ENCODE measurements at regions not wholly inside any gene's neighbourhood (a gene's known extent, or its start where the extent isn't known, plus 50 kb on each side); places are given as distances from the start of the nearest gene placed in this dataset.
"Not testable (repeated sequence)": the region's sequence is repeated elsewhere in the genome, so short reads cannot be mapped to it uniquely, and the experiment has no call there.

GRCh38 chr16:17753434-17753833 is 282.7 kb upstream of the XYLT1 start:
- no peak for DNase-seq (ENCODE audit: low read depth)

GRCh38 chr16:17749706-17750105 is 278.9 kb upstream of the XYLT1 start:
- DNase-seq (ENCODE audit: low read depth) = no peak

DNA sequence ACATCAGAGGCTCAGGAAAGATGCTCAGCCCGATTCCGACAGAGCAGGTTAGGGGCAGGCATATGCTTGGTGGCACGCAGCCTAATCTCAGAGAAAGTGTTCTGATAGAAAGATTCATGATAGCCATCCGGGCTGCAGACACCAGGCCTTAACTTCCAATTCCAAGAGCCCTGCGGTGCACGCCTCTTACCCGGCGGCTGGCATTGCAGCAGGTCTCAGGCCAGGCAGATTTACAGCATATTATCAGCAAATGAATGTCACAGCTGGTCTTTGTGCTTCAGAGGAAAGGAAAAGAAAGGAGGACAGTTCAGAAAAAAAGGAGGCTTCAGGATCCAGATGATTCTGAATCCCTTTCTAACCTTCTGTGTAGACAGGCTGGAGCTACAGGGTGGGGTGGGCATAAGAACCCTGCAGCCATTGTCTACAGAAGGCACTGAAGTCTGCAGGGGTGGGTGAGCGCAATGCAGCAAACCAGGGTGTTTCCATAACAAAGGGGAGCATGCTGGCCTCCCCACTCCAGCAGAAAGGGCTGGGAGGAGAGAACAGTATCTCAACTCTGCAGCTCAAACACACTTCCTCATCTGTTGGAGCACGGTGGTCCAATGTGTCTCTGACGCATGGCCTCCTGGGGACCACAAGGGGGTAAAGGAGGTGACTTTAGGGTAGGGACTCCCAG is 277.4 kb upstream of the XYLT1 start:
- DNase-seq (ENCODE audit: low read depth) = no peak

- DNase-seq (ENCODE audit: low read depth) = no peak
Measured at GRCh38 chr16:17747081-17747756, 276.5 kb upstream of the XYLT1 start.

- no peak for DNase-seq (ENCODE audit: low read depth)
Measured at GRCh38 chr16:17744921-17745572, 274.3 kb upstream of the XYLT1 start.

GRCh38 chr16:17743578-17743977 is 272.8 kb upstream of the XYLT1 start:
- DNase-seq (ENCODE audit: low read depth) = no peak

DNA sequence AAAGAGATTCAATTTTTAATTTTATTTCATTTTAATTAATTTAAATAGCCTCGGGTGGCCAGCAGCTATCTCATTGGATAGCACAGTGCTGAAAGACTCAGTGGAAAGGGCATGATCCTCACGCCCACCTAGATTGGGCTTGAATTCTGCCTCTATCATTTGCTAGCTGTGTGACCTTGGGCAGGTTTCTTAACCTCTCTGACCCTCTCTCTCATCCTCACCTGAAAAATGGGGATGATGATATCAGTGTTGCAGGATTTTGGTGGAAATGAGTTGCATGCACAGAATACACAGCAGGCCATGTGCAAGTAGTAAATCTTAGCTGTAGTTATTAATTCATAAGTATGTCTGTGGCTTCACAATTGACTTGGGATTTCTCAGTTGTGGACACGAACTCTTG is 272.4 kb upstream of the XYLT1 start:
- DNase-seq (ENCODE audit: low read depth) = no peak

GRCh38 chr16:17735099-17735498 is 264.3 kb upstream of the XYLT1 start:
- not testable (repeated sequence) for DNase-seq (ENCODE audit: low read depth)

DNA sequence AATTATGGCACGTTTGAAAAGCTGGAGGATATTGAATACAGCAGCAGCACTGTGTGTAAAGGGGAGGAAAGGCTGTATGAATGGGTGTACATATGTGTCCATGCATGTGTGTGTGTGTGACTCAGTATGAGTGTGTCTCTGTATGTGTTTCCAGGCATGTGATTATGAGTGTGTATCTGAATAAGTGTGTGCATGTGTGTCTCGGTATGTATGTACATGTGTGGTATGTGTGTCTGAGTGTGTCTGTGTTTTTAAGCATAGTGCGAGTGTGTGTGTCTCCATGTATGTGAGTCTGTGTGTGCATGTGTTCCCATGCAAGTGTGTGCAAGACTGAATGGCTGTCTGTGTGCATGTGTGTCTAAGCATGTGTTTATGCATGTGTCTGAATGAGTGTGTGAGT is 259.1 kb upstream of the XYLT1 start:
- no peak for DNase-seq (ENCODE audit: low read depth)

- no peak for DNase-seq (ENCODE audit: low read depth)
Measured at GRCh38 chr16:17728196-17728595, 257.4 kb upstream of the XYLT1 start.

DNA sequence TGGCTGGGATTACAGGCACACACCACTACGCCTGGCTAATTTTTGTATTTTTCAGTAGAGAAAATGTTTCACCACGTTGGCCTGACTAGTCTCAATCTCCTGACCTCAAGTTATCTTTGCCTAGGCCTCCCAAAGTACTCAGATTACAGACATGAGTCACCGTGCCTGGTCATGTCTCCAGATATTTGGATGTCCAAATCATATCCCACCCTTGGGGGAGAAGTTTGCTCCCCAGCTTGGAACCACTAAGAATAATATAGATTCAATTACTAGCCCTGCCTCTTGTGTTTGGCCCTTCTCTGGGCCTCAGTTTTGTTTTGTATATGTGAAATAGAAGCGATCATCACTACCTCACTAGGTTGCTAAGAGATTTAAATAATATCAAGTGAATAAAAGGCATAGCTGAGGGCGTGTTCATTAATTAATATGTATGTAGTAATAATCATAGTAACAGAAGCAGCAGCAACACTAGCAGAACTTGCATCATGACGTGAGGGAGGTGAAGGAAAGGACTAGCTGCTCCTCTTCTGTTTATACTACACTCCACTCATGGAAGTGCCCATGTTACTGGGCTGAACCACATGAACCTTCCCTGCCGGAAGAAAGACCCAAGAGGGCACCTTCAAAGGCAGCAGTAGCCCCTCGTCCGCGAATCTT is 253.6 kb upstream of the XYLT1 start:
- DNase-seq (ENCODE audit: low read depth) = no peak

DNA sequence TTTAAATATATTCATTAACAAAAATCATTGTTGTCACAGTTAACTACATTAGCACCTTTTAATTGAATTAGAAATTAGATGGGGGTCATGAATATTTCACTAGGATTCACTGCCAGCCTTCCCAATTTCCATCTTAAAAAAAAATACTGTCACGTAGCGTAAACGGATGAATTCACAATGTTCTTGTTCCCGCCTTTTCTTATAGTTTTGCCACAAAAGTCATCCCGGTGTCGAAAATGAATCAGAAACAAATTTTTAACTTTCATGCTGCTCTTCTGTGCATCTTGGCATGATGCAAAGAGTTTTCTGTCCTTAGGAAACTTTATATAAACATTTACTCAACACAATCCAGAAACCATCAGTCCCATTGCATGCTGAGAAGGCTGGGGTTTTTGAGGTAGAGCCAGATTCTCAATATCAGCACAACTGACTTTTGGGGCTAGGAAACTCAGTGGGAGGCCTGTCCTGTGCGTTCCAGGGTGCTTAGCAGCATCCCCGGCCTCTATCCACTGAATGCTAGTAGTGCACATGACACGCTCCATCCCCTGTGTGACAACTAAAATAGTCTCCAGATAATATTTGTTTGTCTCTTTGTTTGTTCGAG is 252.9 kb upstream of the XYLT1 start:
- no peak for DNase-seq (ENCODE audit: low read depth)

DNA sequence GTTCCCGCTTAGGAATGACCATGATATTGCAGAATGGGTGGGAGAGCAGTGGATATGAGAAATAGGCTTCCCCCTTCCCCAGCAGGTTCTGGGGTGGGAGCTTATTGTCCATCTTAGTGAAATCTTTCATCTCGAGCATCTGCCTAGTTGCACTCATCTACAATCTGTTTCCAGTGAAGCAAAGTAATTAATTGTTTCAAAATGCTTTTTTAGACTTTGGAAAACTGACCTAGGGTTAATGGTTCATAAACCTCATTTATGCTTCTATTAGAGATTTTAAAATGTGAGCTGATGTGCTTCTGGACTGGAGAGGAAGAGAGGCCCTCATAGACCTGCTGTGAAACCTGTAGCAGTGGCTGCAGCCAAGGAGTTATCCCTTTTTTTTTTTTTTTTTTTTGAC is 247.7 kb upstream of the XYLT1 start:
- no peak for DNase-seq (ENCODE audit: low read depth)

GRCh38 chr16:17705847-17706246 is 235.1 kb upstream of the XYLT1 start:
- no peak for DNase-seq (ENCODE audit: low read depth)

DNA sequence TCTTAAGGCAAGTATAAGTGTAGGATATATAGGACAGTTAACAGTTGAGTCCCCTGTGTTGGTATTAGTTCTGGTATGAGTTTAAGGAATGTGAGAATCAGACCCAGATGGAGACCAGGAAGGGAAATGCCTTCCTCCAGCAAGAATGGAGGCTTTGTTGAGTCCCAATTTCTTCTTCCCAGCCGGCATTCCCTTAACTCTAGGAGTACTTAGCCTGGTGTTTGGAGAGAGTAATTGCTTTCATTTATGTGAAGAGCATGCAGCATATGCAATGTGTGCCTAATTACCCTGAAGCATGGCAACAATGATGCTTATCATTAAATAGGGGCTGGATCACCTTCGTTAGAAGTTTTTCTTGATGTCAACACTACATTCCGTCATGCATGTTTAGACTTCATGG is 225.9 kb upstream of the XYLT1 start:
- no peak for DNase-seq (ENCODE audit: low read depth)

DNA sequence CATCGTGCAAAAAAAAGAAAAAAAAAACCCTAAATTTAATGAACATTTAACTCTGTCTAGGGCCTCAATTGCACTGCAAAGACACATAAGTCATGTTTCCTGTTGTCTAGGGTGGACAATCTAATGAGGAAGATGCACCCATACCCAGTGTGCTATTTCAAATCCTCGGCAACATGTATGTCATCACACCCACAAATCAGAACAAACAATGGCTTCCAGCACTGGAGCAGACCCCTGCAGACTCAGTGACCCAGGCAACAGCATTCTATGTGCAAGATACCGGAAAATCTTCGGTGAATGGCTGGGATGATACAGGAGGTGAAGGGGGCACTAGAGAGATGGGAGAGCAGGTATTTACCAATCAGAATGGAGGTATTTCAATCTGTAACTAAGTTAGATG is 221.7 kb upstream of the XYLT1 start:
- DNase-seq (ENCODE audit: low read depth) = no peak

DNA sequence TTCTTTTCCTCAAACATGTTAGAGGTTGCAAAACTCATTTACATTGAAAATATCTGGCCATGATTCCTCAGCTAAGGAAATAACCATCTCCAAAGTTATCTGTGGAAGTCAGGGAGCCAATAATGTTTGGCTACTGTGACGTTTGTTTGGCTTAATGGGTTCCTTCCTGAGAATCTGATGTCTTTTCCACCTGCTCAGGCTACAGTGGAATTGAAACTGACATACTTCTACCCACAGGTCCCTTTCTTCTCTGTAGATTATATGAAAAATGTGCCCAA is 221.1 kb upstream of the XYLT1 start:
- no peak for DNase-seq (ENCODE audit: low read depth)

DNA sequence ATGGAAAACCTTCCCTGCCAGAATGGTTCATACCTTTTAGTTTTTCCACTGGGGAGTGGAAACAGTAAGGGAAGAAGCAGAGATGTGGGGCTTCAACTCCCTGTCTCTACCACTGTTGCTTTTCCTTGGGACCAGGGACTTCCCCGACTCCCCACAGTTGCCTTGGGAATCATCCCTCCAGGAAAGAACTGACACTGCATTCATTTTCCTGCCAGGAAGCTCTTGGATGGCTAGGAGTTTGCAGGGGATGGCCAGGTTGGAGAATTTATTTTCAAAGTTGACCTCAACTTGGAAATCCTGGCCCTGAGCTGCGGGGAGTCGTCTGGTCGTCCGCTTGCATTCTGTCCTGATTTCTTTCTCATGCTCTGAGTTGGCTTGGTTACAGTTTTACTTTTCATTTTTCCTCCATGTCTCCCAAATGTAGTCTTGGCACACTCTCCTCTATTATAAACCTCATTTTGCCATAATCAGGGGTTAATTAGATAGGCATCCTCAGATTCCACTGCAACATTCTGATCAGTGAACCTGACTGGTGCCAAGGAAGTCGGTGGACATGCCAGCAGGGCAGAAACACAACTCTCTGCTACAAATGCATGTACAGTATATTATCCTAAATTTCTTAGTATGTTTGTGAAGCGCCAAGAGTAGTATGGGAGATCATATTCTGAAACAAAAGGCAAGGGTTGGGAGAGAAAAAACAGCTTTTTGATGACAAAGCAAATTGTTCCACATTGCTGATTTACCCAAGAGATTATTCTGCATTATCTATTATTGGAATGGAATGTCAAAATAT is 220.5 kb upstream of the XYLT1 start:
- DNase-seq (ENCODE audit: low read depth) = no peak

DNA sequence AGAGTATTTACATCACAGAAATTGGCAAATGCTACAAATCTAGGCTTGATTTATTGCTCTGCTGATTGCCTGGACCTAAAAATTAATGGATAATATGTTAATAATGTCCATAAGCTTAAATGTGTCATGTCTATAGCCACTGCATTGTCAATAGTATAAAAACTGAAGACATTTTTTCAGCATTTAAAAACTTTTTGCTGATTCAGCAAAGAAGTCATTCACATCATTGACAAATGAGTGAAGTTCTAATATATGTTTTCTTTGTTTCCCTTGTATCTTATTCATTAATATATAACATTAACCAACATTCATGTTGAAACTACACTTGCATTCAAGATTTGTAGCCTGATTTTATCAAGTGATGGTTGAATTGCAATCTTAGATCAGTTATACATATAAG is 214.7 kb upstream of the XYLT1 start:
- no peak for DNase-seq (ENCODE audit: low read depth)

DNA sequence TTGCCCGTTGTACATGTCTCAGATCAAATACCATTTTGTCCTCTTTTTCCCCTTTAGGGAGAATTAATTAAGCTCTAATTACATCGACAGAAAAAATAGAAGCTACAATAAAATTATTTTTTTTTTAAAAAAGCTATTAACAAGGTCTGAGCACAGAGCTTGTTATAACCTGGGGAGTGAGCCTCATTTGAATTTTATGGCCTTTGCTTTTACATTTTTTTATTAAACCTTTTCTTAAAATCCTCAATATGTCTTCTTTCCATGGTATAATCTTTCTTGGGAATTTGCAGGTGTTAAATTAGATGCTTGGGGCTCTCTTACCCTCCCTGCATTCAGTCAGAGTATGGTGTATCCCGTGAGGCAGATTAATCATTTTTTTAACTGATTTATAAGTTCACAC is 212.5 kb upstream of the XYLT1 start:
- no peak for DNase-seq (ENCODE audit: low read depth)

DNA sequence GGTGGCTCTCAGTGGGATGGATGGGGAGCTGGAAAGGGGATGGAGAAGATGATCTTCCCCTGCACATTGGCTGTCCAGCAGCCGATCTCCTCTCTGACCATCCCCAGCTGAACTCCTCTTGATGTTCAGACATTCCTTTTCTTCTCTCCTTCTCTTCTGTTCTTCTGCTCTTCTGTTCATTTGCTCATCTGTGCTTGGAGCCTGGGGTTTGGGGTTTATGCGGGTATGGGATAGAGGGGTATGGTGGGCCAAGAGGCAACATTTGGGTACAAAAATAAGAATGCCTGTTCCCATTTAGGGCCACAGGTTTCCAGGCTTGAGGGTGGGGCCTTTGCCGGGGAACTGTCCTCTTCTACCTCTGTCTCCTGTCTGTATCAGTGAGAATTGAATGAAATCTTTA is 205.4 kb upstream of the XYLT1 start:
- DNase-seq (ENCODE audit: low read depth) = no peak
